ENCODE measurements at regions not wholly inside any gene's neighbourhood (a gene's known extent, or its start where the extent isn't known, plus 50 kb on each side); places are given as distances from the start of the nearest gene placed in this dataset.

- DNase-seq = no peak
Observed at GRCh38 chr6:94389218-94389617, 969.9 kb upstream of the EPHA7 start.

GRCh38 chr6:94377835-94378234 is 958.5 kb upstream of the EPHA7 start:
- no peak for DNase-seq

- DNase-seq = no peak
Observed at GRCh38 chr6:94376876-94377275, 957.5 kb upstream of the EPHA7 start.

- DNase-seq = peak in 18 of 58 donors; percentile 2 to 86 (median 12)
Observed at GRCh38 chr6:94372229-94372628, 952.9 kb upstream of the EPHA7 start.

GRCh38 chr6:94367316-94367715 is 948.0 kb upstream of the EPHA7 start:
- no peak for DNase-seq

- no peak for DNase-seq
Observed at GRCh38 chr6:94362061-94362864, 942.9 kb upstream of the EPHA7 start.

GRCh38 chr6:94361304-94362060 is 942.1 kb upstream of the EPHA7 start:
- no peak for DNase-seq

- no peak for DNase-seq
Observed at GRCh38 chr6:94357381-94357980, 938.1 kb upstream of the EPHA7 start.

- no peak for DNase-seq
Observed at GRCh38 chr6:94350833-94351232, 931.5 kb upstream of the EPHA7 start.

- DNase-seq = no peak
Observed at GRCh38 chr6:94349227-94349626, 929.9 kb upstream of the EPHA7 start.

- no peak for DNase-seq
Observed at GRCh38 chr6:94344866-94345265, 925.5 kb upstream of the EPHA7 start.

- no peak for DNase-seq
Observed at GRCh38 chr6:94341173-94341572, 921.8 kb upstream of the EPHA7 start.

GRCh38 chr6:94323853-94324252 is 904.5 kb upstream of the EPHA7 start:
- DNase-seq = no peak

- DNase-seq = no peak
Observed at GRCh38 chr6:94300424-94301144, 881.2 kb upstream of the EPHA7 start.

GRCh38 chr6:94289131-94289530 is 869.8 kb upstream of the EPHA7 start:
- no peak for DNase-seq

GRCh38 chr6:94278146-94278545 is 858.8 kb upstream of the EPHA7 start:
- no peak for DNase-seq

GRCh38 chr6:94272327-94272726 is 853.0 kb upstream of the EPHA7 start:
- no peak for DNase-seq

- peak in 7 of 58 donors; percentile 0 to 12 (median 2) for DNase-seq
Observed at GRCh38 chr6:94270091-94270948, 851.0 kb upstream of the EPHA7 start.

GRCh38 chr6:94269256-94269655 is 849.9 kb upstream of the EPHA7 start:
- no peak for DNase-seq

GRCh38 chr6:94260765-94261164 is 841.4 kb upstream of the EPHA7 start:
- no peak for DNase-seq

GRCh38 chr6:94254689-94255088 is 835.3 kb upstream of the EPHA7 start:
- DNase-seq = peak in 1 of 58 donors; percentile 0

Data from anterior cingulate cortex (tissue), 58 donors.